HG03060 (cell line): ENCODE measurements at regions not wholly inside any gene's neighbourhood (a gene's known extent, or its start where the extent isn't known, plus 50 kb on each side); places are given as distances from the start of the nearest gene placed in this dataset.

ENCODE experiments used
- ATAC-seq: cut with Tn5 transposase; IDR thresholded peaks from one replicate; pipeline ENCODE4 v1.9.1; 2021; ENCODE audit warnings: low read depth, moderate number of reproducible peaks; ENCODE audit not compliant: unreplicated experiment

GRCh38 chr6:141594874-141595273, 537.9 kb upstream of the GJE1 start:
- ATAC-seq, result no peak

GRCh38 chr6:141593311-141593710, 539.4 kb upstream of the GJE1 start:
- no peak for ATAC-seq

GRCh38 chr6:141587482-141588266, 545.1 kb upstream of the GJE1 start:
- no peak for ATAC-seq

- ATAC-seq, result no peak
Measured at GRCh38 chr6:141580988-141581552, 551.7 kb upstream of the GJE1 start.

- ATAC-seq, result no peak
Measured at GRCh38 chr6:141580131-141580530, 552.6 kb upstream of the GJE1 start.

GRCh38 chr6:141576751-141577150, 556.0 kb upstream of the GJE1 start:
- ATAC-seq, result no peak

GRCh38 chr6:141562851-141563763, 569.6 kb upstream of the GJE1 start:
- peak; percentile 80 for ATAC-seq

- ATAC-seq, result no peak
Measured at GRCh38 chr6:141562186-141562811, 570.4 kb upstream of the GJE1 start.

- no peak for ATAC-seq
Measured at GRCh38 chr6:141561154-141561553, 571.6 kb upstream of the GJE1 start.

- peak; percentile 88 for ATAC-seq
Measured at GRCh38 chr6:141552463-141552862, 580.3 kb upstream of the GJE1 start.

GRCh38 chr6:141552031-141552430, 580.7 kb upstream of the GJE1 start:
- ATAC-seq, result no peak

- no peak for ATAC-seq
Measured at GRCh38 chr6:141551318-141551717, 581.4 kb upstream of the GJE1 start.

GRCh38 chr6:141550471-141550870, 582.3 kb upstream of the GJE1 start:
- ATAC-seq, result no peak

- ATAC-seq, result no peak
Measured at GRCh38 chr6:141548966-141549365, 583.8 kb upstream of the GJE1 start.

GRCh38 chr6:141541581-141542324, 591.0 kb upstream of the GJE1 start:
- ATAC-seq, result no peak

- ATAC-seq, result no peak
Measured at GRCh38 chr6:141540207-141540606, 592.5 kb upstream of the GJE1 start.

GRCh38 chr6:141539617-141540016, 593.1 kb upstream of the GJE1 start:
- no peak for ATAC-seq

- no peak for ATAC-seq
Measured at GRCh38 chr6:141532211-141532610, 600.5 kb upstream of the GJE1 start.

- ATAC-seq, result no peak
Measured at GRCh38 chr6:141531040-141531439, 601.7 kb upstream of the GJE1 start.

- ATAC-seq, result no peak
Measured at GRCh38 chr6:141528596-141528995, 604.1 kb upstream of the GJE1 start.
